ENCODE measurements at regions not wholly inside any gene's neighbourhood (a gene's known extent, or its start where the extent isn't known, plus 50 kb on each side); places are given as distances from the start of the nearest gene placed in this dataset.

- no peak for DNase-seq
- intact Hi-C loops (cut with DNase I), result no loop called here
- Histone ChIP-seq H3K4me3 (replicated peaks in 1 of 3) (no peak overlapping the region), H3K9me3 (no peaks in the 10 kb centered on the region), H3K27me3 (no peaks in the 10 kb centered on the region), H3K4me1 (no peaks in the 10 kb centered on the region), H3K27ac (no peak overlapping the region), H3K36me3 (no peaks in the 10 kb centered on the region)
- TF ChIP-seq CTCF (IDR thresholded peaks at IDR 0.05) (no peak), POLR2A (IDR thresholded peaks at IDR 0.05) (no peak)
- WGBS, 2 donors, result 83 to 100% methylated on average over 1 of the region's 1 CpG
Observed at GRCh38 chr13:63954683-63955082, 2539.0 kb upstream of the PCDH20 start.

DNA sequence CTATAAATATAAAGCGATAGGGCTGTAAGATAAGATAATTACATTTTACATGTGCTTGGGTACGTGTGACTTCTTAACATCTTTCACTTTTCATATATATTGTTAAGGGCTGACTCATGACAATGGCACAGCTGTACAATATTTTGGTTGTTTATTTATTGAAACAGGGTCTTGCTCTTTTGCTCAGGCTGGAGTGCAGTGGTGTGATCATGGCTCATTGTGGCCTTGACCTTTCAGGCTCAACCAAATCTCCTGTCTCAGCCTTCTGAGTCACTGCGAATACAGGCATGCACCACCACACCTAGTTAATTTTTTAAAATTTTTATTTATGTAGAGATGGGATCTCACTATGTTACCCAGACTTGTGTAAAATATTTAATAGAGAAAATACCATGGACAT, 2532.4 kb upstream of the PCDH20 start:
- Histone ChIP-seq H3K4me1 (peaks cover 15 to 16% of the 10 kb centered on the region in 2 donors), H3K27ac (no peak overlapping the region), H3K4me3 (replicated peaks in 1 of 3) (no peak overlapping the region), H3K9me3 (no peaks in the 10 kb centered on the region), H3K27me3 (no peaks in the 10 kb centered on the region), H3K36me3 (no peaks in the 10 kb centered on the region)
- WGBS, 2 donors, result 91 to 93% methylated on average over 3 of the region's 3 CpGs
- no peak for DNase-seq
- TF ChIP-seq CTCF (IDR thresholded peaks at IDR 0.05) (no peak), POLR2A (IDR thresholded peaks at IDR 0.05) (no peak)
- intact Hi-C loops (cut with DNase I), result no loop called here

DNA sequence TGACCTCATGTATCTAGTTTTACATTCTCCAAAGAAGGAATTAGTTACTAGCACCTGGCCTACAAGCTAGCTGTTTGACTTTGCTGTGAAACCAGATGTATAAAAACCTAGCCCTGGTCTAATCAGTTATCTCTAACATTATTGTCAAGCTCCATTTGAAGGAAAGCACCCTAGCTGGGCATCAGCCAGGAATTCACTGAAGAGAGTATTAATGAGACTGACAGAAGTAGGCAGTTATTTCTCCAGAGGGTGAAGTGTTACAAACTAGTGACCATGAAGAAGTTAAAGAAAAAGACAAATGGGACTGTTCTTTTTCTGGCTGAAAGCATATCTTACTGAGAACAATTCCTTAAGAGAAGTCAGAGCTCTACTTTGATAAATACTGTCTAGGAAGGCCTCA, 2529.3 kb upstream of the PCDH20 start:
- H3K27ac ChIP-seq, result peak overlapping the region; percentile 32 to 47 (median 42)

GRCh38 chr13:63942372-63942771, 2526.7 kb upstream of the PCDH20 start:
- intact Hi-C loops (cut with DNase I), result no loop called here
- Histone ChIP-seq H3K4me3 (replicated peaks in 1 of 3) (no peak overlapping the region), H3K4me1 (peaks cover 19 to 21% of the 10 kb centered on the region in 2 donors), H3K27ac (peak overlapping the region in 2 of 3 donors; percentile 1 to 45), H3K27me3 (no peaks in the 10 kb centered on the region), H3K36me3 (no peaks in the 10 kb centered on the region), H3K9me3 (no peaks in the 10 kb centered on the region)
- no peak for TF ChIP-seq CTCF (IDR thresholded peaks at IDR 0.05)
- TF ChIP-seq POLR2A (IDR thresholded peaks at IDR 0.05), result no peak
- DNase-seq, result peak; percentile 22
- 35 to 44% methylated on average over 2 of the region's 2 CpGs for WGBS, 2 donors

More for the DNA sequence above, 2529.3 kb upstream of the PCDH20 start:
- no peaks in the 10 kb centered on the region for H3K27me3 ChIP-seq
- DNase-seq, result peak; percentile 61 to 68
- TF ChIP-seq CTCF (IDR thresholded peaks at IDR 0.05) (no peak), POLR2A (IDR thresholded peaks at IDR 0.05) (no peak)
- intact Hi-C loops (cut with DNase I), result no loop called here
- no peaks in the 10 kb centered on the region for H3K36me3 ChIP-seq
- no peak overlapping the region for H3K4me3 ChIP-seq (replicated peaks in 1 of 3)
- H3K9me3 ChIP-seq, result no peaks in the 10 kb centered on the region
- H3K4me1 ChIP-seq, result peaks cover 19 to 21% of the 10 kb centered on the region in 2 donors

GRCh38 chr13:63938851-63939250, 2523.2 kb upstream of the PCDH20 start:
- Histone ChIP-seq H3K9me3 (no peaks in the 10 kb centered on the region), H3K4me3 (replicated peaks in 1 of 3) (no peak overlapping the region), H3K27me3 (no peaks in the 10 kb centered on the region), H3K27ac (no peak overlapping the region), H3K4me1 (peaks cover 11% of the 10 kb centered on the region in 2 donors), H3K36me3 (no peaks in the 10 kb centered on the region)
- 96% methylated on average over 3 of the region's 3 CpGs for WGBS, 2 donors
- TF ChIP-seq CTCF (IDR thresholded peaks at IDR 0.05) (no peak), POLR2A (IDR thresholded peaks at IDR 0.05) (no peak)
- no peak for DNase-seq
- intact Hi-C loops (cut with DNase I), result no loop called here
